ENCODE measurements at regions not wholly inside any gene's neighbourhood (a gene's known extent, or its start where the extent isn't known, plus 50 kb on each side); places are given as distances from the start of the nearest gene placed in this dataset.
A peak's percentile ranks its signal among the peaks of the same experiment; 100 is the strongest.

DNA sequence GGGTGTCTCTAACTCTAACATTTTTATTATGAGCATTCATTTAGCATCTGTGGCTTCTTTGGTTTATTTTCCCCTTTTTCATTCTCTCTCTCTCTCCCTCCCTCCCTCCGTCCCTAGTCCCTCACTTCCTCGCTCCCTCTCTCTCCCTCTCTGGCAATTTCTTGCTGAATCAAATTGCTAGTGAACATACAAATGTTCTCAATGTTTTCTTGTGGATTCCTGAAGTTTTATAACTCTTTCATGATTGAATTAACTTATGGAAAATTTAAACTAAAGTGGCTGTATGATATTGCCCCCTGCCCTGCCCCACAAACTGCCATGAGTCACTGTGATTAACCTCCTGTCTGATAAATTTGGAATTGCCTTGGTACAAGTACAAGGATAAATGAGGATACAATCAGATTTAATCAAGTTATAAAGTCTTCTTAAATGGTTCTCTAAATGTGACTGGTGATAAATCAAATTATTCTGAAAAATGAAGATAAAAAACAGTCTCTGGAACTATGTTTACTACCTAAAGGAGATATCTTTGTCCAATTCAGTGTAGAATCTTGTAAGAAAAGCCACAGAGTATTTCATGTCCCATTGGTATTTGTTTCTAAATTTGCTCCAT, 143.0 kb upstream of the PDGFD start:
- Histone ChIP-seq H3K36me3 (replicated peaks in 1 of 2; ENCODE audit: control insufficient read depth in 2 of 2, insufficient read depth in 2 of 2, low read length in 2 of 2) (no peaks in the 10 kb centered on the region), H3K23ac (ENCODE audit: low read depth, low read length, poor library complexity) (no peak overlapping the region), H3K79me1 (ENCODE audit: low read depth, low read length) (no peaks in the 10 kb centered on the region), H2BK120ac (ENCODE audit: low read depth, low read length) (no peak overlapping the region), H3K27me3 (ENCODE audit: control insufficient read depth in 3 of 3, insufficient read depth in 3 of 3, low read depth in 1 of 3, low read length in 3 of 3) (no peaks in the 10 kb centered on the region), H4K8ac (ENCODE audit: low read depth, low read length) (no peak overlapping the region), H3K27ac (replicated peaks; ENCODE audit: low read length) (no peak overlapping the region), H3K4ac (ENCODE audit: low read length) (no peak overlapping the region), H3K18ac (ENCODE audit: low read length) (no peak overlapping the region), H3K9me3 (replicated peaks in 1 of 2; ENCODE audit: control insufficient read depth in 2 of 2, insufficient read depth in 1 of 2, low read depth in 1 of 2, low read length in 2 of 2) (no peaks in the 10 kb centered on the region), H2AK5ac (ENCODE audit: low read depth, low read length) (no peak overlapping the region), H2BK5ac (ENCODE audit: low read length) (no peak overlapping the region), H3K9ac (ENCODE audit: low read depth, low read length, poor library complexity) (no peak overlapping the region), H2BK15ac (ENCODE audit: low read length) (no peak overlapping the region), H2AFZ (ENCODE audit: low read length) (no peak overlapping the region), H3K4me2 (ENCODE audit: insufficient read depth, low read length, poor library complexity, severe bottlenecking) (no peak overlapping the region), H3K4me3 (ENCODE audit: low read length in 2 of 2) (no peak overlapping the region), H2BK12ac (ENCODE audit: low read length) (no peak overlapping the region), H3K14ac (ENCODE audit: low read length) (no peak overlapping the region), H3K4me1 (ENCODE audit: control insufficient read depth in 2 of 2, insufficient read depth in 1 of 2, low read depth in 1 of 2, low read length in 2 of 2) (no peaks in the 10 kb centered on the region), H4K91ac (ENCODE audit: low read depth, low read length, poor library complexity) (no peak overlapping the region)
- WGBS, 2 donors (ENCODE audit: extremely low coverage in 2 of 2, insufficient read length in 2 of 2, insufficient replicate concordance in 1 of 2) = no CpG with 5 or more reads among the region's 2 CpGs
- no peak for DNase-seq (ENCODE audit: low spot score)

DNA sequence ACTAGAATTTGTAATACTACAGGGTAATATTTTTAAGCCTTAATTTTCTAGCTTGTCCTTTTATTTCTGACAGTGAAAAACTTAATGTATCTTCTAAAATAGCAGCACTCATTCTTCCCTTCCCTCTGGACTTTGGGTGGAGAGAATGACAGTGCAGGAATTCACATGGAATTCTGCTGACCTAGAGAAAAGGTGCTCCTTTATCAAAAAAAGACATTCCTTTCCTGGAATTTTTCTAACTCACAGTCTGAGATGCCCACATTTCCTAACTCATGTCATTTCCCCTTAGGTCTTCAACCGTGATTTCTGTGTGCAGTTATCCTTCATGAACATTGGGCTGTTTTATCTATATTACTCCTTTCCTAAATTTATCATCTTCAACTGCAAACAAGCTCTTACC, 137.8 kb upstream of the PDGFD start:
- Histone ChIP-seq H4K91ac (ENCODE audit: low read depth, low read length, poor library complexity) (no peak overlapping the region), H3K23ac (ENCODE audit: low read depth, low read length, poor library complexity) (no peak overlapping the region), H3K4me2 (ENCODE audit: insufficient read depth, low read length, poor library complexity, severe bottlenecking) (no peak overlapping the region), H2AFZ (ENCODE audit: low read length) (no peak overlapping the region), H3K9ac (ENCODE audit: low read depth, low read length, poor library complexity) (no peak overlapping the region), H3K79me1 (ENCODE audit: low read depth, low read length) (no peaks in the 10 kb centered on the region), H3K4me3 (ENCODE audit: low read length in 2 of 2) (no peak overlapping the region), H2BK12ac (ENCODE audit: low read length) (no peak overlapping the region), H3K27me3 (ENCODE audit: control insufficient read depth in 3 of 3, insufficient read depth in 3 of 3, low read depth in 1 of 3, low read length in 3 of 3) (no peaks in the 10 kb centered on the region), H3K4me1 (ENCODE audit: control insufficient read depth in 2 of 2, insufficient read depth in 1 of 2, low read depth in 1 of 2, low read length in 2 of 2) (no peaks in the 10 kb centered on the region), H3K36me3 (replicated peaks in 1 of 2; ENCODE audit: control insufficient read depth in 2 of 2, insufficient read depth in 2 of 2, low read length in 2 of 2) (no peaks in the 10 kb centered on the region), H3K4ac (ENCODE audit: low read length) (no peak overlapping the region), H2AK5ac (ENCODE audit: low read depth, low read length) (no peak overlapping the region), H2BK5ac (ENCODE audit: low read length) (no peak overlapping the region), H3K14ac (ENCODE audit: low read length) (no peak overlapping the region), H2BK15ac (ENCODE audit: low read length) (no peak overlapping the region), H3K18ac (ENCODE audit: low read length) (no peak overlapping the region), H3K27ac (replicated peaks; ENCODE audit: low read length) (no peak overlapping the region), H3K9me3 (replicated peaks in 1 of 2; ENCODE audit: control insufficient read depth in 2 of 2, insufficient read depth in 1 of 2, low read depth in 1 of 2, low read length in 2 of 2) (no peaks in the 10 kb centered on the region), H2BK120ac (ENCODE audit: low read depth, low read length) (no peak overlapping the region), H4K8ac (ENCODE audit: low read depth, low read length) (no peak overlapping the region)
- WGBS, 2 donors (ENCODE audit: extremely low coverage in 2 of 2, insufficient read length in 2 of 2, insufficient replicate concordance in 1 of 2) = no CpG with 5 or more reads among the region's 1 CpG
- DNase-seq (ENCODE audit: low spot score) = no peak

DNA sequence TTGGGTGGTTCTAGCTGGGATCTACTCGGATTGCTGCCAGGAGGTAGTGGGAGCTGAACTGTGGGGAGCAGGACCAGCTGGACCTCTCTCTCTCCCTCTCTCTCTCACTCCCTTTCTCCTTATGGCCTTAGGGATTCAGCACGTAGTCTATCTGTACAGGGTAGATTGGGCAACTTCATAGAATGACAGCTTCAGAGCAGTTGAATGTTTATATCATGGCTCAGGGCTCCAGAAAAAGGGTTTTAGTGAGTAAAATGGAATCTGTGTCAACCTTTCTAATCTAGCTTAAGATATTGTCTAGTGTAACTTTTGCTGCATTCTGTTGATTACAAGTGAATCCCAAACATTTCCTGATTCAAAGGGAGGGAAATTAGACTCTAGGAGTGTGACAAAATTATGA, 127.7 kb upstream of the PDGFD start:
- H4K91ac ChIP-seq (ENCODE audit: low read depth, low read length, poor library complexity) = no peak overlapping the region
- no peak for DNase-seq (ENCODE audit: low spot score)
- no peak overlapping the region for H3K18ac ChIP-seq (ENCODE audit: low read length)
- H3K4me2 ChIP-seq (ENCODE audit: insufficient read depth, low read length, poor library complexity, severe bottlenecking) = no peak overlapping the region
- no peak overlapping the region for H3K27ac ChIP-seq (replicated peaks; ENCODE audit: low read length)
- H3K4ac ChIP-seq (ENCODE audit: low read length) = no peak overlapping the region
- no CpG with 5 or more reads among the region's 2 CpGs for WGBS, 2 donors (ENCODE audit: extremely low coverage in 2 of 2, insufficient read length in 2 of 2, insufficient replicate concordance in 1 of 2)
- H2BK15ac ChIP-seq (ENCODE audit: low read length) = no peak overlapping the region
- no peaks in the 10 kb centered on the region for H3K79me1 ChIP-seq (ENCODE audit: low read depth, low read length)
- no peak overlapping the region for H3K4me3 ChIP-seq (ENCODE audit: low read length in 2 of 2)
- no peak overlapping the region for H3K23ac ChIP-seq (ENCODE audit: low read depth, low read length, poor library complexity)
- H3K27me3 ChIP-seq (ENCODE audit: control insufficient read depth in 3 of 3, insufficient read depth in 3 of 3, low read depth in 1 of 3, low read length in 3 of 3) = no peaks in the 10 kb centered on the region
- H3K36me3 ChIP-seq (replicated peaks in 1 of 2; ENCODE audit: control insufficient read depth in 2 of 2, insufficient read depth in 2 of 2, low read length in 2 of 2) = no peaks in the 10 kb centered on the region
- H2AFZ ChIP-seq (ENCODE audit: low read length) = peak overlapping the region; percentile 8
- no peak overlapping the region for H2AK5ac ChIP-seq (ENCODE audit: low read depth, low read length)
- no peak overlapping the region for H3K14ac ChIP-seq (ENCODE audit: low read length)
- no peak overlapping the region for H2BK12ac ChIP-seq (ENCODE audit: low read length)
- H2BK5ac ChIP-seq (ENCODE audit: low read length) = no peak overlapping the region
- H2BK120ac ChIP-seq (ENCODE audit: low read depth, low read length) = no peak overlapping the region
- no peak overlapping the region for H3K9ac ChIP-seq (ENCODE audit: low read depth, low read length, poor library complexity)
- no peaks in the 10 kb centered on the region for H3K9me3 ChIP-seq (replicated peaks in 1 of 2; ENCODE audit: control insufficient read depth in 2 of 2, insufficient read depth in 1 of 2, low read depth in 1 of 2, low read length in 2 of 2)
- no peak overlapping the region for H4K8ac ChIP-seq (ENCODE audit: low read depth, low read length)
- H3K4me1 ChIP-seq (ENCODE audit: control insufficient read depth in 2 of 2, insufficient read depth in 1 of 2, low read depth in 1 of 2, low read length in 2 of 2) = no peaks in the 10 kb centered on the region

DNA sequence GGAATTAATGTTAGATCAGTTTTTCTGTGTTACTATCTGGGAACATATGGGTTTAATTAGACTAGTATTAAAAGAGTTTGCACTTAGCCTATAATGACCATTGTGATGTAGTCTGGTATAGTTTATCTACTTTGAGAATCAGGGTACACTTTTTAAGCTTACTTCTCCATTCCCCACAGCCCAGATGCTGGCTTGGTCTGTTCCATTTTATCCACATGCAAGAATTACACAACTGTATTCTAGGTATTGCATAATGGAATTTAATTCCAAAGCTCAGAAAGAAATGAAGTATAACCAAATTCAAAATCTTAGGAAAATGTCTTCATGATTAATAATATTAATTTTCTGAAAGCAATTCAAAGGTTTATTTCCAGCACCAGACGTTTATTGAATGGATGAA, 122.2 kb upstream of the PDGFD start:
- Histone ChIP-seq H3K9ac (ENCODE audit: low read depth, low read length, poor library complexity) (no peak overlapping the region), H3K18ac (ENCODE audit: low read length) (no peak overlapping the region), H4K91ac (ENCODE audit: low read depth, low read length, poor library complexity) (no peak overlapping the region), H3K27me3 (ENCODE audit: control insufficient read depth in 3 of 3, insufficient read depth in 3 of 3, low read depth in 1 of 3, low read length in 3 of 3) (no peaks in the 10 kb centered on the region), H3K14ac (ENCODE audit: low read length) (no peak overlapping the region), H3K23ac (ENCODE audit: low read depth, low read length, poor library complexity) (no peak overlapping the region), H3K4me2 (ENCODE audit: insufficient read depth, low read length, poor library complexity, severe bottlenecking) (no peak overlapping the region), H2BK120ac (ENCODE audit: low read depth, low read length) (no peak overlapping the region), H2AK5ac (ENCODE audit: low read depth, low read length) (no peak overlapping the region), H3K27ac (replicated peaks; ENCODE audit: low read length) (no peak overlapping the region), H3K4ac (ENCODE audit: low read length) (no peak overlapping the region), H3K4me1 (ENCODE audit: control insufficient read depth in 2 of 2, insufficient read depth in 1 of 2, low read depth in 1 of 2, low read length in 2 of 2) (no peaks in the 10 kb centered on the region), H2BK15ac (ENCODE audit: low read length) (no peak overlapping the region), H4K8ac (ENCODE audit: low read depth, low read length) (no peak overlapping the region), H3K79me1 (ENCODE audit: low read depth, low read length) (no peaks in the 10 kb centered on the region), H3K4me3 (ENCODE audit: low read length in 2 of 2) (no peak overlapping the region), H3K36me3 (replicated peaks in 1 of 2; ENCODE audit: control insufficient read depth in 2 of 2, insufficient read depth in 2 of 2, low read length in 2 of 2) (no peaks in the 10 kb centered on the region), H2BK12ac (ENCODE audit: low read length) (no peak overlapping the region), H2AFZ (ENCODE audit: low read length) (no peak overlapping the region), H3K9me3 (replicated peaks in 1 of 2; ENCODE audit: control insufficient read depth in 2 of 2, insufficient read depth in 1 of 2, low read depth in 1 of 2, low read length in 2 of 2) (no peaks in the 10 kb centered on the region), H2BK5ac (ENCODE audit: low read length) (no peak overlapping the region)
- DNase-seq (ENCODE audit: low spot score) = no peak
- no CpG with 5 or more reads among the region's 1 CpG for whole genome bisulfite sequencing, 2 donors (ENCODE audit: extremely low coverage in 2 of 2, insufficient read length in 2 of 2, insufficient replicate concordance in 1 of 2)

All from neuronal stem cell (in vitro differentiated cells).